Kidney (tissue), 13 donors: ENCODE measurements at regions not wholly inside any gene's neighbourhood (a gene's known extent, or its start where the extent isn't known, plus 50 kb on each side); places are given as distances from the start of the nearest gene placed in this dataset.

Experiments used
- DNase-seq, 5 donors: peaks; one replicate each; pipeline ENCODE4 v3.0.0-alpha.2; 2013 to 2020
- FAIRE-seq: peaks from 2 replicates; lab custom pipeline; 2012; peaks lifted over from hg19 to GRCh38; lab: Jason Lieb, UNC
- H3K27ac ChIP-seq, 2 donors: one replicate each; pipeline ENCODE4 v1.7.0; 2013; ENCODE audit warnings: low read depth in 2 of 2, low read length in 2 of 2, inconsistent platforms in 1 of 2
- H3K27me3 ChIP-seq: one replicate; pipeline ENCODE4 v1.7.1; 2013; ENCODE audit warnings: low read length, inconsistent platforms; ENCODE audit not compliant: control insufficient read depth, insufficient read depth
- H3K36me3 ChIP-seq, 3 donors: one replicate each; pipeline versions ENCODE4 v1.7.0 to v1.7.1; 2013; ENCODE audit warnings: low read length in 3 of 3, control low read depth in 1 of 3, inconsistent platforms in 1 of 3; ENCODE audit not compliant: insufficient read depth in 3 of 3, control insufficient read depth in 2 of 3
- H3K4me1 ChIP-seq, 3 donors: one replicate each; pipeline versions ENCODE4 v1.7.0 to v1.7.1; 2013; ENCODE audit warnings: low read length in 3 of 3, inconsistent platforms in 1 of 3, low read depth in 1 of 3; ENCODE audit not compliant: control insufficient read depth in 2 of 3, insufficient read depth in 2 of 3
- H3K4me3 ChIP-seq, 3 donors: one replicate each; pipeline versions ENCODE4 v1.7.0 to v1.8.1; 2013; ENCODE audit warnings: low read length in 3 of 3, control low read depth in 1 of 3, inconsistent platforms in 1 of 3
- H3K9ac ChIP-seq, 3 donors: one replicate each; pipeline versions ENCODE4 v1.7.0 to v1.7.1; 2013; ENCODE audit warnings: low read length in 3 of 3, control low read depth in 1 of 3, inconsistent platforms in 1 of 3
- H3K9me3 ChIP-seq, 3 donors: one replicate each; pipeline versions ENCODE4 v1.7.0 to v1.7.1; 2013; ENCODE audit warnings: low read length in 3 of 3, control low read depth in 1 of 3, inconsistent platforms in 1 of 3; ENCODE audit not compliant: control insufficient read depth in 2 of 3, insufficient read depth in 1 of 3
- intact Hi-C: fragments of 100-400 bp; cut with DNase I; formaldehyde crosslinking; loops from one replicate; pipeline ENCODE4 v1.11.1; 2022
- TF ChIP-seq, protein P1 (sequence below): IDR thresholded peaks from 3 replicates; pipeline ENCODE4 v1.5.1; 2012; ENCODE audit warnings: mild to moderate bottlenecking, moderate library complexity, borderline replicate concordance; ENCODE audit not compliant: insufficient read depth; ENCODE audit errors: extremely low read depth
- donor health status: control.
- donor health status: control.
- donor health status: control.
- donor health status: control.
- donor health status: control.
- donor health status: DM: yes; HTN: yes; CAD: no.
- donor health status: Normal renal cell carcinoma (clear cell type).

DNA sequence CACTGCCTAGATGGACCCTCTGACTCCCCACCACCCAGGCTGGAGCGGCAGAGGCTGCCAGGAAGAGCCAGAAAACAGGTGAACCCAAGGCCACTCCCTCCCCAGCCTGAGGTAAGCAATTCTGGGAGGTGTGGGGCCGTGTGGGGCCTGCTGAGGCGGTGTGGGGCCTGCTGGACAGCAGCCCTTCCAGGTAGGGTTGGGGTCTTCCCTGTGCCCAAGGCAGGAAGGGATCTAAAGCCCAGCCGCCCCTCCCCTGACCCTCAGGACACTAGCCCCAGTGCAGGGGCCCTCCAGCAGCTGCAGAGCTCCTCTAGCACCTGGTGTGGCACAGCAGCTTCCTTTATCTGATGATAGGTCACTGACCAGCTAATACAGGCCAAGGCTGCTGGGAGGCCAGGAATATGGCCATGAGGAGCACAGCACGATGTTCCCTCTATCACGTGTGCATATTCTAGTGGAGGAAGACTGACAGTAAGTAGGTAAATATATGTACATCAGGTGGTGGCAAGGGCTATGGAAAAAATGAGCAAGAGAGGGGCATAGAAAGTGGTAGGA lies 86.9 kb downstream of the IER5 start:
- Histone ChIP-seq H3K36me3 (no peaks in the 10 kb centered on the region), H3K4me1 (no peaks in the 10 kb centered on the region), H3K9ac (no peak overlapping the region), H3K27me3 (no peaks in the 10 kb centered on the region), H3K27ac (no peak overlapping the region), H3K4me3 (no peak overlapping the region), H3K9me3 (peaks cover 0 to 5% (median 0%) of the 10 kb centered on the region in 3 donors)
- intact Hi-C loops, result no loop called here
- no peak for DNase-seq
- TF ChIP-seq, protein P1, sequence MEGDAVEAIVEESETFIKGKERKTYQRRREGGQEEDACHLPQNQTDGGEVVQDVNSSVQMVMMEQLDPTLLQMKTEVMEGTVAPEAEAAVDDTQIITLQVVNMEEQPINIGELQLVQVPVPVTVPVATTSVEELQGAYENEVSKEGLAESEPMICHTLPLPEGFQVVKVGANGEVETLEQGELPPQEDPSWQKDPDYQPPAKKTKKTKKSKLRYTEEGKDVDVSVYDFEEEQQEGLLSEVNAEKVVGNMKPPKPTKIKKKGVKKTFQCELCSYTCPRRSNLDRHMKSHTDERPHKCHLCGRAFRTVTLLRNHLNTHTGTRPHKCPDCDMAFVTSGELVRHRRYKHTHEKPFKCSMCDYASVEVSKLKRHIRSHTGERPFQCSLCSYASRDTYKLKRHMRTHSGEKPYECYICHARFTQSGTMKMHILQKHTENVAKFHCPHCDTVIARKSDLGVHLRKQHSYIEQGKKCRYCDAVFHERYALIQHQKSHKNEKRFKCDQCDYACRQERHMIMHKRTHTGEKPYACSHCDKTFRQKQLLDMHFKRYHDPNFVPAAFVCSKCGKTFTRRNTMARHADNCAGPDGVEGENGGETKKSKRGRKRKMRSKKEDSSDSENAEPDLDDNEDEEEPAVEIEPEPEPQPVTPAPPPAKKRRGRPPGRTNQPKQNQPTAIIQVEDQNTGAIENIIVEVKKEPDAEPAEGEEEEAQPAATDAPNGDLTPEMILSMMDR, result no peak
- FAIRE-seq, result no peak

DNA sequence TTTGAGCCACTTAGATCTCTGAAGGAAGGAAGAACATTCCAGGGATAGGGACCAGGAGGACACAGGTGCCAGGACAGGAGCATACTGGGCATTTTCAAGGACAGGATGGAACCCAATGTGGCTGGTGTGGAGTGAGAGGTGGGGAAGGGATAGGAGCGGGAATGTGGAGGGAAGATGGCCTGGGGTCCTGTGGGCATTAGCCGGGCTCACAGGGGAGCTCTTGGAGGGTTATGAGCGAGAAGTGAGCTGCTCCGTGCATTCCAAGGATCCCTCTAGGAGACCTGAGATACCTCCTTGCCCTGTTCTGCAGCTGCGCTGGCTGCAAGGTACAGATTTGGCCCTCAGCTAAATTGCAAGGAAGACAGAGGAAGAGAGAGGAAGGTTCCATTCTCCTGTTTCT lies 87.5 kb downstream of the IER5 start:
- H3K9ac ChIP-seq, result no peak overlapping the region
- no peaks in the 10 kb centered on the region for H3K4me1 ChIP-seq
- H3K36me3 ChIP-seq, result no peaks in the 10 kb centered on the region
- H3K27ac ChIP-seq, result no peak overlapping the region
- H3K27me3 ChIP-seq, result no peaks in the 10 kb centered on the region
- peaks cover 0 to 5% (median 0%) of the 10 kb centered on the region in 3 donors for H3K9me3 ChIP-seq
- H3K4me3 ChIP-seq, result no peak overlapping the region
- FAIRE-seq (no peak), DNase-seq (no peak)
- intact Hi-C loops, result no loop called here
- TF ChIP-seq, protein P1, result no peak

DNA sequence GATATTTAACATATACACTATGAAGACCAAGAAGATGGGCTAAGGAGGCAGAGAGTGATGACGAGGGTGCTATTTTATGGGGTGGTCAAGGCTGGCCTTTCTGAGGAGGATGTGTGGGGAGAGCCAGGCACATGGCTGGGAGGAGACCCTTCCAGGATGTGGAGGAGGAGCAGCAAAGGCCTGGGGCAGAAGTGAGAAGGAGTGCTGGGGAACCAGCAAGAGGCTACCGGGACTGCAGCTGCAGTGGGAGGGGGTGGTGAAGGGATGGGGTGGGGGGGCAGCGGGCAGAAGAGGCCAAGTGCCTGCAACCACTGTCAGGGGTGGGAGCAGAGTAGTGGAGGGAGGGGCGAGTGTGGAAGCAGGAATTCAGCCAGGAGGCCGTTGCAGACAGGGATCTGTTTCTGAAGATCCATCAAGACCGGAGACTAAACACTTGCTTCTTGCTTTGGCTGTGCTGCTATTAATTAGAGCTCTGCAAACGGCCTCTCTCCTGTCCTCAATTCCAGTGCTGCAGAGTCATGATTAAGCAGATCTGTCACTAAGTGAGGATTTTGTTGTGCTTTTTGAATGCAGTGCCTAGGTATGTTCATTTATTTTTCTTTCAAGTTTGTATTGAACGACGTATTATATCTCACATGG lies 89.9 kb downstream of the IER5 start:
- intact Hi-C loops, result no loop called here
- Histone ChIP-seq H3K36me3 (no peaks in the 10 kb centered on the region), H3K4me3 (no peak overlapping the region), H3K27ac (no peak overlapping the region), H3K27me3 (no peaks in the 10 kb centered on the region), H3K4me1 (no peaks in the 10 kb centered on the region), H3K9ac (no peak overlapping the region), H3K9me3 (no peaks in the 10 kb centered on the region)
- no peak for DNase-seq
- TF ChIP-seq, protein P1, result no peak
- FAIRE-seq, result no peak
